Smooth muscle cell (in vitro differentiated cells): ENCODE measurements at regions not wholly inside any gene's neighbourhood (a gene's known extent, or its start where the extent isn't known, plus 50 kb on each side); places are given as distances from the start of the nearest gene placed in this dataset.
A peak's percentile ranks its signal among the peaks of the same experiment; 100 is the strongest.

ENCODE experiments used
- DNase-seq: peaks from one replicate; lab custom pipeline; 2025; ENCODE audit not compliant: unreplicated experiment; lab: John Stamatoyannopoulos, UW
- H2AFZ ChIP-seq: fragments of 200-600 bp; sonication (generic); 2 replicates; pipeline ENCODE4 v1.6.0; 2016; ENCODE audit warnings: antibody characterized with exemption, low read depth, mild to moderate bottlenecking
- H3F3A ChIP-seq: fragments of 200-600 bp; sonication (generic); 2 replicates; pipeline ENCODE4 v1.6.0; 2017; ENCODE audit warnings: antibody characterized with exemption, low read depth
- H3K27ac ChIP-seq: fragments of 200-600 bp; sonication (generic); 2 replicates; pipeline ENCODE4 v1.5.1; 2016; ENCODE audit warnings: low read depth, mild to moderate bottlenecking
- H3K27me3 ChIP-seq: fragments of 200-600 bp; sonication (generic); 2 replicates; pipeline ENCODE4 v1.6.1; 2016; ENCODE audit warnings: low read depth, mild to moderate bottlenecking
- H3K36me3 ChIP-seq: fragments of 200-600 bp; sonication (generic); 2 replicates; pipeline ENCODE4 v1.5.1; 2016; ENCODE audit warnings: low read depth
- H3K4me1 ChIP-seq: fragments of 200-600 bp; sonication (generic); 2 replicates; pipeline ENCODE4 v1.5.1; 2016; ENCODE audit warnings: low read depth
- H3K4me2 ChIP-seq: fragments of 200-600 bp; sonication (generic); 2 replicates; pipeline ENCODE4 v1.6.0; 2016; ENCODE audit warnings: mild to moderate bottlenecking
- H3K4me3 ChIP-seq: fragments of 200-600 bp; sonication (generic); 2 replicates; pipeline ENCODE4 v1.5.1; 2016; ENCODE audit warnings: mild to moderate bottlenecking
- H3K79me2 ChIP-seq: fragments of 200-600 bp; sonication (generic); 2 replicates; pipeline ENCODE4 v1.6.0; 2016; ENCODE audit warnings: low read depth, mild to moderate bottlenecking
- H3K9ac ChIP-seq: fragments of 200-600 bp; sonication (generic); 2 replicates; pipeline ENCODE4 v1.6.0; 2016; ENCODE audit warnings: low read depth
- H3K9me3 ChIP-seq: fragments of 200-600 bp; sonication (generic); replicated peaks from 2 replicates; pipeline ENCODE4 v1.5.1; 2016; ENCODE audit warnings: low read depth
- H4K20me1 ChIP-seq: fragments of 200-600 bp; sonication (generic); 2 replicates; pipeline ENCODE4 v1.6.0; 2016; ENCODE audit warnings: low read depth
- WGBS: methylation state at CpG from one replicate; pipeline ENCODE4 v1.1.7; 2016; ENCODE audit warnings: low lambda C conversion rate; 5-methylcytosine and 5-hydroxymethylcytosine counted together
- TF ChIP-seq, protein P1 (sequence below): fragments of 200-600 bp; sonication (generic); IDR thresholded peaks from 2 replicates; pipeline ENCODE4 v1.5.1; 2017; ENCODE audit warnings: borderline replicate concordance, mild to moderate bottlenecking, antibody characterized with exemption; ENCODE audit not compliant: insufficient read depth, poor library complexity, severe bottlenecking

DNA sequence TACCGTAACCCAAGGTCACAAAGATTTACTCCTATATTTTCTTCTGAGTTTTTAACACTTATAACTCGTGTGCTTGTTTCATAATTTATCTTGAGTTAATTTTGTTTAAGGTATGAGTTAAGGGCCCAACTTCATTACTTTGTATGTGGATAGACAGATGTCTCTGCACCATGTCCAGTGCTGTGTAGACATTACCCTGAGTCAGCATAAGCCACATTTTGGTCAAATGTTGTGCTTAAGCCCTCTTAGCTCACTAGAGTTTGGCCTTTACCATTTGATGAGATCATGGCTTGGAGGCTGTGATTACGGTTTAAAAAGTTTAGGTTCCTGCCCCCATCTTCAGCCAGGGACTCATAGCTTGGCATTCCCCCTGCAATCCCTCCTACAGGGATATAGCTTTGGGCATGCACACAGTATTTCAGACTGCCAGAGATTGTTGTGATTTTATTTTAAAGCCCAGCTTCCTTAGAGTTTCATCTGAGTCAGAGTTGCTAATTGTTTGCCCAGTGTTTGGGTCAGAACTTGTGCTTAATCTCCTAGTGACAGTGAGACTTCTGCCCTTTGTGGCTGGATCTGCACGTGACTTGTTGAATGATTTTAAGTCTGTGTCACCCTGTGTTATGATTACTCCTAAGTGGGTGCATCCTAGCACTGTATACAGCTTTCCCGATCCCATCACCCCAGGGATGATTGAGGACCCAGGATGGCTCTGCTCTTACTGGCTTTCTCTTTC, 393.1 kb downstream of the CNTNAP4 start:
- no peak overlapping the region for H3K4me2 ChIP-seq
- H3K9ac ChIP-seq = no peak overlapping the region
- H3K4me3 ChIP-seq = no peak overlapping the region
- no peak overlapping the region for H3K27ac ChIP-seq
- no peak for DNase-seq
- no peaks in the 10 kb centered on the region for H3K27me3 ChIP-seq
- H3K79me2 ChIP-seq = no peaks in the 10 kb centered on the region
- H3K36me3 ChIP-seq = no peaks in the 10 kb centered on the region
- 55% methylated on average over 5 of the region's 5 CpGs for WGBS
- no peaks in the 10 kb centered on the region for H3K9me3 ChIP-seq
- no peaks in the 10 kb centered on the region for H4K20me1 ChIP-seq
- H3K4me1 ChIP-seq = no peaks in the 10 kb centered on the region
- no peaks in the 10 kb centered on the region for H3F3A ChIP-seq
- no peak overlapping the region for H2AFZ ChIP-seq
- TF ChIP-seq, protein P1, sequence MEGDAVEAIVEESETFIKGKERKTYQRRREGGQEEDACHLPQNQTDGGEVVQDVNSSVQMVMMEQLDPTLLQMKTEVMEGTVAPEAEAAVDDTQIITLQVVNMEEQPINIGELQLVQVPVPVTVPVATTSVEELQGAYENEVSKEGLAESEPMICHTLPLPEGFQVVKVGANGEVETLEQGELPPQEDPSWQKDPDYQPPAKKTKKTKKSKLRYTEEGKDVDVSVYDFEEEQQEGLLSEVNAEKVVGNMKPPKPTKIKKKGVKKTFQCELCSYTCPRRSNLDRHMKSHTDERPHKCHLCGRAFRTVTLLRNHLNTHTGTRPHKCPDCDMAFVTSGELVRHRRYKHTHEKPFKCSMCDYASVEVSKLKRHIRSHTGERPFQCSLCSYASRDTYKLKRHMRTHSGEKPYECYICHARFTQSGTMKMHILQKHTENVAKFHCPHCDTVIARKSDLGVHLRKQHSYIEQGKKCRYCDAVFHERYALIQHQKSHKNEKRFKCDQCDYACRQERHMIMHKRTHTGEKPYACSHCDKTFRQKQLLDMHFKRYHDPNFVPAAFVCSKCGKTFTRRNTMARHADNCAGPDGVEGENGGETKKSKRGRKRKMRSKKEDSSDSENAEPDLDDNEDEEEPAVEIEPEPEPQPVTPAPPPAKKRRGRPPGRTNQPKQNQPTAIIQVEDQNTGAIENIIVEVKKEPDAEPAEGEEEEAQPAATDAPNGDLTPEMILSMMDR = no peak

DNA sequence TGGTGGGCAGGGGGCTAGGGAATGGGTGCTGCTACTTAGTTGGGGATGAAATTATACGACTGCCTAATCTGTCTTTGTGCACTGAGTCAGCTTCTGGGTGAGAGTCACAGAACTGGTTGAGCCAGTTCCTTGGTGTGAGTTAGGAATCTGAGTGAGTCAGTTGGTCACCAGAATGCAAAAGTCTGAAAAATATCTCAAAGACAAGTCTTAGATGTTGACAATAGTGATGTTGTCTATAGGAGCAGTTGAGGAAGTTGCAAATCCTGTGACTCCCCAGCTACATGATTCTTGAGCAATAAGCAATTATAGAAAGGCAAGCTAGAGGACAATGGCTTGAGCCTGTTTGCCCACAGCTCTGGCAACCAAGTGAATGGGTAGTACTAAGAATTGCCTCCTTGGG, 399.2 kb downstream of the CNTNAP4 start:
- no peaks in the 10 kb centered on the region for H3F3A ChIP-seq
- no peak overlapping the region for H3K9ac ChIP-seq
- no peak for DNase-seq
- TF ChIP-seq, protein P1 = no peak
- H3K4me3 ChIP-seq = no peak overlapping the region
- 0% methylated on average over 1 of the region's 1 CpG for WGBS
- no peaks in the 10 kb centered on the region for H3K79me2 ChIP-seq
- no peak overlapping the region for H3K4me2 ChIP-seq
- no peaks in the 10 kb centered on the region for H3K9me3 ChIP-seq
- no peaks in the 10 kb centered on the region for H3K27me3 ChIP-seq
- no peaks in the 10 kb centered on the region for H3K4me1 ChIP-seq
- no peaks in the 10 kb centered on the region for H3K36me3 ChIP-seq
- peak overlapping the region; percentile 55 for H3K27ac ChIP-seq
- no peaks in the 10 kb centered on the region for H4K20me1 ChIP-seq
- no peak overlapping the region for H2AFZ ChIP-seq

DNA sequence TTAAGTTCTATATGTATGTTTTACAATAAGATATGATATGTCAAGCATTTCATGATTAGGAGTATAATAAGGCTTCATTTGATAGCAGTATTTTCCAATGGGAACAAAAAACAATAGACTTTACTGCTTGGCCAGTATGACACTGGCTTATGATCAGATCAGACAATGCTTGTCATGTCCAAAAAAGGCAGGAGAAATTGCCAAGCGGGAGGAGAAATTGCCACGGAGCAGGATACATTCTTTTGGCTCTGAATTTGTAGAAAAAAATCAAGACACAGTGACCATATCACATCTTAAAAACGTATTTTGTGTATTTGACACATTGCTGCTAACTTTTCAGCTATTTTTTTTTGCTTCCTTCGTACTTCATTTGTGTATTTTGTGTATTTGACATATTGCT, 404.1 kb downstream of the CNTNAP4 start:
- Histone ChIP-seq H3K9ac (no peak overlapping the region), H3K27me3 (no peaks in the 10 kb centered on the region), H3K9me3 (no peaks in the 10 kb centered on the region), H3K4me1 (no peaks in the 10 kb centered on the region), H3K4me2 (no peak overlapping the region), H3F3A (no peaks in the 10 kb centered on the region), H3K4me3 (no peak overlapping the region), H2AFZ (no peak overlapping the region), H3K79me2 (no peaks in the 10 kb centered on the region), H4K20me1 (no peaks in the 10 kb centered on the region), H3K27ac (no peak overlapping the region), H3K36me3 (no peaks in the 10 kb centered on the region)
- TF ChIP-seq, protein P1 = no peak
- WGBS = 93% methylated on average over 4 of the region's 4 CpGs
- DNase-seq = no peak

DNA sequence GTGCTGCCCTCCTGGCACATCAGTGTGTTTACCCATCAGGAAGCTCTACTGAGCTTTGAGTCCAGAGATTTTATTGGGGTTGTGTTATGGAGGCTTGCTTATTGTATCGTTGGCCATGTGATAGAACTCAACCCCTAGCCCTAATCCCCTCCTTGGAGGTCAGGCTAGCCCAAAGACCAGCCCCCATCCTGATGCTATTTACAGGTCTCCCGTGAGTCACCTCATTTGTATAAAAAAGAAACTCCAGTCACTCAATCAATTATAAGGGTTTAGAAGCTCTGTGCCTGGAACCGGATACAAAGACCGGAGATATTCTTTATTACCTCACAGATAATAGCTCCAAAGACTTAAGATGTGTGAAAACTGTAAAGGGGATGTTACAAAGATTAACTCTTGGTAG, 405.9 kb downstream of the CNTNAP4 start:
- WGBS = 27% methylated on average over 4 of the region's 4 CpGs
- Histone ChIP-seq H3K9ac (no peak overlapping the region), H2AFZ (no peak overlapping the region), H3K27ac (no peak overlapping the region), H3K9me3 (no peaks in the 10 kb centered on the region), H3K4me1 (no peaks in the 10 kb centered on the region), H3K36me3 (no peaks in the 10 kb centered on the region), H3K27me3 (no peaks in the 10 kb centered on the region), H3K79me2 (no peaks in the 10 kb centered on the region), H3K4me3 (no peak overlapping the region), H3K4me2 (no peak overlapping the region), H3F3A (no peaks in the 10 kb centered on the region), H4K20me1 (no peaks in the 10 kb centered on the region)
- no peak for DNase-seq
- TF ChIP-seq, protein P1 = no peak
